Fibroblast of peridontal ligament (primary cell): ENCODE measurements at regions not wholly inside any gene's neighbourhood (a gene's known extent, or its start where the extent isn't known, plus 50 kb on each side); places are given as distances from the start of the nearest gene placed in this dataset.
"Not testable (repeated sequence)": the region's sequence is repeated elsewhere in the genome, so short reads cannot be mapped to it uniquely, and the experiment has no call there.

Experiments used
- DNase-seq: peaks from one replicate; pipeline ENCODE4 v3.0.0-alpha.2; 2010; ENCODE audit errors: extremely low read depth

DNA sequence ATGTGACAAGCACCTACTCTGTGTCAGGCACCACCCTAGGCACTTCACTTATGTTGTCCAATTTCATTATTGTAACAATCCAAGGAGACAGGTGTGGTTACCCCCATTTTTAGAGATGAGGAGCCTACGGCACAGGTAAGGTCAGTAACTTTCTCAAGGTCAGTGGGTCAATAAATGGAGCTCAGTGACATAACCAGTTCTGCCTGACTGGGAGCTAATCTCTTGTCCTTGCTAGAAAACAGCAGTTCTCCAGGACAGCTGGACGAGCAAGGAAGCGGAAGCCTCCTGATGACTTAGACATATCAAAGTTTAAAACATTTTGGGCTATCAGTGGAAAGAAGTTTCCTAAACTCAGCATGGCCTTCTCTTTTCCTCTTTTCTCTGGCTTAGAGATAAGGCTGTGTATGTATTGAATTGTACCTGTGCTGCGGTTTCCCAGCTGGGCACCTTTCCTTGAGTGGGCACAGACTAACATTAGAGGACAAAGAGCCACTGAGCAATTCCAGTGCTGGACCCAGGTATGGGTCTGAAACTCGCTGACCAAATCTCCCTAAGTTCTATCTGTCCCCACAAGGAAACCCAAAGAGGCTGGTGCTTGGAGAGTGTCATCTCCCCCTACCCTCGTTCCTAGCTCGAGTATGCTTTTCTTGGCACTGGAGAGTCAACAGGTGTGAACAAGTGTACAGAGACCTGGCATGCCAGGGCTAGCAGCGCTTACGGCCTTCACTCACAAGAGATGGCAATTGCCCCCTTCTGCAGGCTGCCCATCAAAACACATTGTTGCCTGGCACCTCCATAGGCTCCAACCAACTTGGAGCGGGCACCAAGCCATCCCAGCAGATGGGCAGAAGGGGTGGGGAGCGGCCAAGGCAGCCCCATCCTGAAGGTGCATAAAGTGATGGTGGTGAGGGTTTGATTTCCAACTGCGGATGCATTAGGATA is 456.1 kb upstream of the PROX1 start:
- DNase-seq, result no peak

DNA sequence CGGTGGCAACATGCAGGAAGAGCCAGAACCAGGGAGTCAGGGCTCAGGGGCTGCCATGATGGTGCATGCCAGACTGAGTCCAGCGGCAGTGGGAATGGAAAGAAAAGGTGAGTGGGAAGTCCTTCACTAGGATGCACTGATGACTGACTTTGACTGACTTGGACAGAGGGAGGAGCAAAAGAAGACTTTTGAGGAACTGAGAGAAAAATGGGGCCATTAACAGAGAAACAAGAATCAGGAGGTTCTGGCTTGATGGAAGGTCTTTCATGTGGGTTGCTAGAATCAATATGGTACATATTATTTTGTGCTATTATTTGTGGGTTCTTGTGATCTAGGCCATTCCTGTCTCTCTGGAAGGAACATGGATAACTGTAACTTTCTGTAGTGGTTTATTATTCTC is 454.6 kb upstream of the PROX1 start:
- no peak for DNase-seq

DNA sequence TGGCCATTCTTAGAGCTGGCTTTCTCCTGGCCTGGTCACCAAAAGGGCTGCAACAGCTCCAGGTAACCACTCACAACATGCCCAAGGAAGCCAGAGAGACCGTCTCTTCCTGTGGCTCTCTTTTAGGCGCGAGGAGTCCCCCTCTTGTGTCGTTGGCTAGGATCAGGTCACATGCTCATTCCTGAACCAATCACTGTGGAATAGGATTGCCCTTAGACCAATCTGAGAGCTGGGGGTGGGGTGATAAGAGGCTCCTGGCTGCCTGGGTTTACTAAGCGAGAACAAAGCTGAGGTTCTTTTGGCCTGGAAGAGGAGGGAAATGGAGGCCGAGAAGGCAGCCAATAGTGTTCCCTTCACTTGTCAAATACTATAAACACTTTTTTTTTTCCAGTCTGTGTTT is 452.1 kb upstream of the PROX1 start:
- DNase-seq, result no peak

DNA sequence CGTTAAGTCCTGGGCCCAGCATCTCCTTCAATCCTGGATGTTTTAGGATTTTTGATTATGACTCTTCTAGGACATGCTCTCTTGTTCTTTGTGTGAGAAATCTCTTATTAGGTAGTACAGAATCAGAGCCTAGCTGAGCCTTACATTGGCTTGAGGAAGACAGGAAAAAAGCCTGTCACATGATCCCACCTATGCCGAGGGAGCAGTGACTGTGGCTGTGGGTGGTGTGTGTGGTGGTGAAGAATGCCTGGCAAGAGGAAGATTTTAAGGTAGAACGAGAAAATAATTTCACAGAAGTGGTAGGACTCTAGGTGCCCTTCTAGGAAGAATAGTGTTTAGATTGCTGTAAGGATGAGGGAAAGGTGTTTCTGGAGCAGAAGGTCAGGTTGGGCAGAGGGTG is 449.5 kb upstream of the PROX1 start:
- no peak for DNase-seq

DNA sequence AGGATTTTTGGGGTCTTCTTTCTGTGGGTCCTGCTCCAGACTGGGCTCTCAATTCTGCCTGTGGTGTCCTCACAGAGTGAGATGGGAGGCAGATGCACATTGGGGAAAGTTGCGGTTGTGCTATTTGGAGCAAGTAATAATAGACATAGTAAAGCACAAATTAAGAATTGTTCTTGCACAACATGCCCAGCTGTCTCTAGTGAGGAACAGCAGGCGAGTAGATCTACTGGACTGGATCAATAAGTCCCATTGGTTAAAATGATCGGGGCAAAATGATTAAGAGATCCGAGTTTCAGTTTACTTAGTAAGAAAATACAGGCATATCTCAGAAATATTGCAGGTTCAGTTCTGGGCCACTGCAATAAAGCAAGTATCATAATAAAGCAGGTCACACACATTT is 448.3 kb upstream of the PROX1 start:
- DNase-seq, result no peak

DNA sequence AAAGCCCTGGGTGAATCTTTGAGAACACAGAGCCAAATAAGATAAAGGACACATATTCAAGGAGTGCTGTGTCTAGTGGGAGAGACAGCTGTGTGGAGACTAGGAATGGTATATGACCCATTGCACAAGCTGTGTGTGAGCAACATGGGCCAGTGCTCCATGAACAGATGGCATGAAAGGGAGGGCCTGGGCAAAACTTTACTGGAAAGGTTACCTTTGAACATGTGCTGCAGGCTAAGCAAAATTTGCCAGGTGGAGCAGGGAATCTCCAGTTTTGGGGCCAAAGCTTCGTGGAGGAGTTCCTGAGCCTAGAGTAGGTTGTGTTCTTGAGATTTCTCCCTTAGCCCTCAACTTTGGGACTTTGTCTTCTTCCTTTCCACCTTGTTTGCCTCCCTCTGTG is 446.1 kb upstream of the PROX1 start:
- DNase-seq, result no peak

DNA sequence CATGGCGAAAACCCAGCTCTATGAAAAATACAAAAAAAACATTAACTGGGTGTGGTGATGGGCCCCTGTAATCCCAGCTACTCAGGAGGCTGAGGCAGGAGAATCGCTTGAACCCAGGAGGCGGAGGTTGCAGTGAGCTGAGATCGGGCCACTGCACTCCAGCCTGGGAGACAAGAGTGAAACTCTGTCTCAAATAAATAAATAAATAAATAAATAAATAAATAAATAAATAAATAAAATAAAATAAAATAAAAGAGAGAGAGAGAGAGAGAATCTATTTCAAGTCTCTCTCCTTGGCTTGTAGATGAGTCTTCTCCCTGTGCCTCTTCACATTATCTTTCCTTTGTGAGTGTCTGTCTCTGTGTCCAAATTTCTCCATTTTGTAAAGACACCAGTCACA is 442.6 kb upstream of the PROX1 start:
- DNase-seq, result not testable (repeated sequence)

DNA sequence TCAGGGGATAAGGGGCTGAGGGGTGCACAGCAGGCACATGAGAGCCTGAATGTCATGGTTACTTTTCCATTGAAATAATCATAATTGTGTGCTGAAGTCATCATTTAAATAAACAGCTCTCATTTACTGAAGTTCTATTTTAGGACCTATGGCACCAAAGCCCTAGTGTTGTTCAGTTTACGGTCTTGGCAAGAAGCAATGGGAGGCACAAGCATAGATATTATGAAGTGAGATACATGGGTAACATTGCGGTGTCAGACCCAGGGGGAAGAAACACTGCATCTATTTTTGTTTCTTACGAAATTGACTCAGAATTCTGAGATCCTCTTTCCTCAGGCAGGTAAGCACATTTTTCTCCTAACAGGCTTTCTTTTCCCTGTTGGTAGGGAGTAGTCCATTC is 437.8 kb upstream of the PROX1 start:
- DNase-seq, result no peak

DNA sequence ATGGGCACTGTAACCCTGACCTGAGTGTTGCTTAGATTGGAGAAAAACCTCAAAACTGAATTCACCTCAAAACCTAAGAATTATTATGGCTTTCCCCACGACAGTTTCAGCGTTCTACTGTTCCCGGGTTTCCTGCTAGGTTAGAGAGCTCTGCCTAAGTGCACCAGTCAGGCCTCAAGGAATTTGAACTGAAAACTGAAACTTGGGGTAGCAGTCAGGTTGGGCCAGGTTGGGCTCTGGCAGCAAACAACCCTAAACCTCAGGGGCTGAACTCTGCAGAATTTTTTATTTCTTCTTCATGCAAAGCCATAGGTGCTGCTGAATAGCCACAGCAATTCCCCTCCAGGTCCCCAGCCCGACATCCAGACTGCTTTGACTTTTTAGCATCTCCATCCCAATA is 437.0 kb upstream of the PROX1 start:
- DNase-seq, result no peak

DNA sequence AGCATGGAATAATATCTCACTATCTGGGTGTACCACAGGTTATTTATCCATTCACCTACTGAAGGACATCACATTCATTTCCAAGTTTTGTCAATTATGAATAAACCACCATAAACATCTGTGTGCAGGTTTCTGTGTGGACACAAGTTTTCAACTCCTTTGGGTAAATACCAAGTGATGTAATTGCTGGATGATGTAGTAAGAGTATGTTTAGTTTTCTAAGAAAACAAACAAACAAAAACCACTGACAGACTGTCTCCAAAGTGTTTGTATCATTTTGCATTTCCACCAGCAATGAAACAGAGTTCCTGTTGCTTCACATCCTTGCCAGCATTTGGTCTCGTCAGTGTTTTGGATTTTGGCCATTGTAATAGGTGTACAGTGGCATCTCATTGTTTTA is 435.7 kb upstream of the PROX1 start:
- no peak for DNase-seq

DNA sequence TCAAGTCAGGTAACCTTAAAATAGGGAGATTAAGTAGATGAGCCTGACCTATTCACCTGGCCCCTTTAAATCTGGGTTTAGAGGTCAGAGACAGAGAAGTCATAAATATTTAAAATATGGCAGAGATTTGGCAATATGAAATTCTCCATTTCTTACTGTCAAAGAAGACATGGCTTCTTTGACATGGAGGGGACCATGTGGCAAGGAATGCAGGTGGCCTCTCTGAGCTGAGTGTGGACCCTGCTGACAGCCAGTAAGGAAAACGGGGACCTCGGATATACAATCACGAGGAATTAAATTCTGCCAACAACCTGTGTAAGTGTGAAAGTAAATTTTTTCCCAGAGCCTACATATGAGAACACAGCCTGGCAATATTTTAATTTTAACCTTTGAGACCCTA is 427.5 kb upstream of the PROX1 start:
- DNase-seq, result no peak

DNA sequence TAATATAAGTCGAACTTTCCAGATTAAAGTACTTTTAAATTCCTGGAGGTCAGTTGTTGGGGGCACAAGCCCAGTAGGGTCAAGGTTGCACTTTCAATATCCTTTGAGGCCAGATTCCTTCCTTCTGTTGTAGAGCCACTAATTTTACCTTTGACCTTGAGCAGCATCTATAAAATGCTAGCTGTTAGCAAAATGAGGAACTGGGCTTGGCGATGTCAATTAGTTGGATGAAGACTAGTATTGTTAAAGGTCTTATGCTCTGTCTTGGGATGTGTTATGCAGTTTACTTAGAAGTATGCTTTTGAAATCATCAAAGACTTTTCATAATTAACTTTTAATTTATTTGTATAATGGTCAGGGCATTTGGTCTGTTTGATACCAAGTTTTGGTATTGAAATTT is 425.9 kb upstream of the PROX1 start:
- no peak for DNase-seq

DNA sequence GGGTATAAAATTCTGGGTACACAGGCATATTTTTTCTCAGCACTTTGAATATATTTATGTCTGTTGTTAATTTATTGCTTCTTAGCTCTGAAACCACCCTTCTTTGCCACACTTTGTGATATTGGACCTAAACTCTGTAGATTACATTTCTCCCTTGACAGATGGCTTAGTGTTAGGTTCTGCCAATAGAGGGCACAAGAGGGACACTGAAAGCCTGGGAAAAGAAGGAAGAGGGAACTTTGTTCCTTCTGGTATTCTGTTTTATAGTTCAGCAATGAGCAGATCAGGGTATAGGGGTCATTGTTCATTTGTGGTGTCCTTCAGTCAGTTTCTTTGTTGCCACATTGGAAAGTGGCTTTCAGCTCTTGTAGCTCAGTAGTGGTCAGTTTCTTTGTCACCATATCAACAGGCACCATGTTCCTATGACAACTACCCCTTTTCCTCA is 423.5 kb upstream of the PROX1 start:
- DNase-seq, result no peak

DNA sequence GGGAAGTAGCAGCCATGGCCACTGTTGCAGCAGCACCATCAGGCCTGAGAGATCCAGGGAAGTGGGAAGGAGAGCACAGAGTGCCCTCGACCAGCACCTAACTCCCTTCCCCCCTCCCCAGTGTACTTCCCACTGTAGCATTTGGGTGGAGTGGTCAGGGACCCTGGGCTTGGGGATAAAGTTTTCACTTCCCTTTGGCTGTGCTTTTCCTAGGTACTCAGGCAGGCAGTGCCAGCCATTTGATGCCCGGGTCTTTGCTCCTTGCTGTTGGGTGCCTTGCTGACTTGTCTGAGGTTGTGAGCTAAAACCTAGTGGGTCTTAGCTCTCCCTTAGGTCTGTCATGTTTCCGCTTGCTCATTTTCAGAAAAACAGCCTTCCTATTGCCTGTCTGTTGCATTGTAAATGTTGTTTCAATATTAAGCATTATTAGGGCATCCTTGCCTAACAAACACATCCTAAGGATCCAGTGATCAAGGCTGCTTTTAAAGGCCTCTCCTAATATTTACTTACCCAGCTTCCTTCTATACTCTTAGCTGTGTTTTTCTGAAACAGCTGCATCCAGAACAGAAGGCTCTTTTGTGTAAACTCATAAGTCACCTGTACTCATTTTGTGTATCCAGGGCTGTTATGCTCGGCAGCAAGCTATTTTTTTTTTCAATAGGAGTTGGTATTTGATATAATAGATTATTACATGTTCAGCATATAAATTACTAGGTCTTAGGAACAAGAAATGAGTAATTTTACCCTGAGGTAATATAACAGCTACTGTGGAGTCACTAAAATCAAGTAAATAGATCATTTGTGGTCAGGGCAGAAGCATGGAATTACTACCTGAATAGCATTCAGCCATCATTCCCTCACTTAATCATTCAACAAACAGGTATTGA is 418.6 kb upstream of the PROX1 start:
- DNase-seq, result no peak

DNA sequence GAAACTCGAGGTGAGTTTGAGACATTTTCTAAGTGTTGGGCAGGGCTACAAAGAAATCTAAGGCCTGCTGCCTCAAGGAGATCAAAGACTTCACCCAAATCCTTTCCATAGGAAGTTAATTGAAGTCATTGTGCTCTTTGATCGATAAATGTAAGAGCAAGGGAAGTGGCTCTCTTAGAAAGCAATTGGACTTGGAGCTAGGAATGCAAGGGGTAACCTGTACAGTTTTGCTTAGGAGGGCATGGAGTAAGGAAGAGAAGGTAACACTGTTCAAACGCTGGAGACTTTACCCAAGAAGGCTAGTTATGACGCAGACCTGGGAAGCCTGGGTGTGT is 418.0 kb upstream of the PROX1 start:
- no peak for DNase-seq

DNA sequence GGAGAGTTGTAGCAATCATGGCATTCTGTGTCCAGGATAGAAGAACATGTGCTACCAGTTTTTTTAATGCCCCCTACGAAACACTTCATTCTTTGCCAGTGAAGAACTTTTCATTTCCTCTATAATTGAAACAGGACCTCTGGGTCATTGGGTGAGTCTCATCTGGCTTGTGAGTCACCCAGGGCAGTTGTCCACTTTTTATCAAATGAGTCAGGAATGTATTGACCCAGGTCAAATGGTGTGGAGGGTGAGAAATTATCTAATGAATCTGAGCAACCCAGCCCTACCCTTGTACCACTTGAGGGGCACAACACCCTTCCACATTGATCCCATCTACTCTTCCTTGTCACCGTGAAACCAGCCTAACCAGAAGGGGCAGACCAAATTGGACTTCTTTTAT is 417.3 kb upstream of the PROX1 start:
- no peak for DNase-seq

DNA sequence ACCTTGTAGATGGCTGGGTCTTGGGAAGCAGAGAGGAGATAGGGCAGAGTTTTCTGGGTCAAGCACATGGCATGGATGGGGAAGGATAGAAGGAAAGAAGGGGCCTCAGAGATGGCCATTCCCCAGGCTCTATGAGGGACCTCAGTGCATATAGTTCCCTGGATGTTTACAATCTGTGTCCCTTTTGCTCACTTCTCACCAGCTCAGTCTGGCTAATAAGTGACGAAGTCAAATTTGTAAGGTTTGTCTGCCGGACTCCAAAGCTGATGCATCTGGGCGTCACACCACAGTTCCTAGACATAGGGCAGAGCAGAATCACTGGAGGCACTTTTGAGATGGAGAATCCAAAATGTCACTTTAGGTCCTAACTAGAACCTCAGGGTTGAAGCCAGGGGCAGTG is 416.4 kb upstream of the PROX1 start:
- no peak for DNase-seq

DNA sequence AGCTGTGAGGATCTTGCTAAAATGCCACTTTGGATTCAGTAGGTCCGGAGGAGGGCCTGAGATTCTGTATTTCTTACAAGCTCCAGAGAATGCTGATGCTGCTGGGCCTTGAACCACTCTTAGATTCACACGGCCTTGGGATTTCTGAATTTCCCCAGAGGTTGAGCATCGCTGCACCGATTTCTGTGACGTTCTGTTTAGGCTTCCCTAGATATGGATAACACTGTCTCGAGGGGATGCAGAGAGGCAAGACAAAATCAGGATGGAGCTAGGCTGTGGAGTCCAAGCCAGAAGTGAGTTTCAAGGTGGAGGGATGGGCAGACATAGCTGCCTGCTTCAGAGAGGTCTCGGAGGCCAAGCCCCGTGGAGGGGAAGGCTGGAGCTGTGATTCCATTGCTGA is 415.9 kb upstream of the PROX1 start:
- no peak for DNase-seq

DNA sequence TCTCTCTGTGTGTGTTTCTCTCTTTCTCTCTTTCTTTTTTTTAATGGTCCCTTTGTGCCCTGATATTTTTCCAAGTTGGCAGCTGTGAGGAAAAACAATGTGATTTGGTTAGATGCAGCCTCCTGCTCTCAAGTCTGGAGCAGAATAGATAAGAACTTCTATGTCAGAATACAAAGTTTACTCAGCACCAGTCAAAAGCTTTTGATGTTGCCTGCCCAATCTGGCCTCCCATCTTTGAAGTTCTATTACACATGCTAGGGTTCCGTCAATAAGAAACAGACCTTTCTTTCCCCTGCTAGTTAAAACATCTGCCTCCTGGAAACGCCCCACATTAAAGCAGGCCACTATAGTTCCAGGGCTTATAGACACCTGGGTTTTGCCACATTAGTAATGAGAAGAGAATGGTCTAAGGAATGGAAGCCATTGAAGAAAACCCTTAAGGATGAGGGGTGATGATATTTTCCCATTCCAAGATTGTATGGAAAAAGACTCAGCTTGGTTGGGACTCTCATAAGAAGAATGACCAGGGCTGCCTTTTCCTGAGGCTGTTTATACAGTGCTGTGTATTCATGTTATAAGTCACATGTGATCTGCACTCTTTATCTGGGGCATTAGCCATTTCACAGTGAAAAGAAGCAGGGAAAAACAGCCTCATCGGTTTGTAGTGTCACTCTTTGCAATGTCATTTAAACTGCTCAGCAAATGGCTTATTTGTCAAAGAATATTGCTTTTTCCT is 414.7 kb upstream of the PROX1 start:
- no peak for DNase-seq

DNA sequence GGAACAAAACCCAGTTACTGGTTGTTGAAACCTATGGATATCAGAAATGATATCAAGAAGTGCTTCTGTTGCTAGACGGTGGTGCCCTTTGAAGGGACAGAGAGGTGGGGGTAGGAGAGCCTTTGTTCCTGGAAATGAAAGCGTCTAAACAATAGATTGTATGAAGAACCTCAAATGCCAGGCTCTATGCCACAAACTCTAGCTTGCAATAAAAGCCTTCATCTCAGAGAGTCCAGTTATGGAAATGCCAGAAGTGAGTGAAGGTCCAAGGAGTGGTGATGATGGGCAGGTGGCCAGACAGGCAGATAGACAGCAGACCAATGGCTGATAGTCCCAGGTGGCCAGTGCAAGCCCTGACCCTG is 414.1 kb upstream of the PROX1 start:
- no peak for DNase-seq

DNA sequence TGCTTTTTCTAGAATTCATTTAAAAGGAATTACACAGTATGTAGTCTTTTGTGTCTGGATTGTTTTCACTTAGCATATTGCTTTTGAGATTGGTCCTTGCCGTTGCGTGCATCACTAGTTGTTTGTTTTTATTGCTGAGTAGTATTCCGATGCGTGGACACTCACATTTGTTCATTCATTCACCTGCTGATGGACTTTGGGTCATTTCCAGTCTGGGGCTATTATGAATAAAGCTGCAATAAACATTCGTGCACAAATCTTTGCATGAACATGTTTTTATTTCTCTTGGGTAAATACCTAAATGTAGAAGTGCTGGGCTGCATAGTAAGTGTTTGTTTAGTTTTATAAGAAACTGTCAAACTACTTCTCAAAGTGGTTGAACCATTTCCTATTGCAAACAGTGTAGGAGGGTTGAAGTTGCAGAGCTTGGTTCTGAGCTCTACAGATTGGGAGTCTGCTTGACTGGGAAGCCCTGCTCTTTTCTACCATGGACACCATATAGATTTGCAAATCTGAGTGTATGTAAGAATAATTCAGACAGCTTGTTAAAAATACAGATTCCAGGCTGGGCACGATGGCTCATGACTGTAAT is 404.7 kb upstream of the PROX1 start:
- DNase-seq, result no peak

DNA sequence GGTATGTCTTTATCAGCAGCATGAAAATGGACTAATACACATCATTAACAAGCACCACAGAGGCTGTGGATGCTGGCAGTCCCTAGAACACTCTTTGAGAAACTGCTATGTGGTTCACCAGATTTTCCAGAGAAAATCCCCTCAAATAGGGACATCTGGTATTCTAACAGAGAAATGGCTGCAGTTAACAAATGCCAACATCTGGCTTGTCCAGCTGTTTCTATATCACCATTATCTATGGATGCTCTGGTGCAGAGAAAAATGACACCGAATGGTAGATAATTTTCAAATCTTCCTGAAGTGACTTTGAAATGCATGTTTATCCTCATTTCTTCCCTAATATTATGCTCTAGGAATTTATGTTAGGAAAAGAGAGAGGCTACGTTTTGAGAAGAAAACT is 403.5 kb upstream of the PROX1 start:
- DNase-seq, result no peak
